GM13977 (cell line): ENCODE measurements at regions not wholly inside any gene's neighbourhood (a gene's known extent, or its start where the extent isn't known, plus 50 kb on each side); places are given as distances from the start of the nearest gene placed in this dataset.
"Not testable (repeated sequence)": the region's sequence is repeated elsewhere in the genome, so short reads cannot be mapped to it uniquely, and the experiment has no call there.

Source experiments
- DNase-seq: peaks from one replicate; pipeline ENCODE4 v3.0.0; 2012; ENCODE audit warnings: low spot score
- CTCF ChIP-seq: IDR thresholded peaks from 2 replicates; pipeline ENCODE4 v1.5.1; 2012; ENCODE audit warnings: mild to moderate bottlenecking, control low read depth; ENCODE audit not compliant: insufficient read depth; ENCODE audit errors: extremely low read depth, missing control alignments
- in situ Hi-C: fragments of 300-500 bp; cut with MboI; formaldehyde crosslinking; loops from one replicate; pipeline ENCODE4 v1.12.0; 2022; ENCODE audit warnings: low sequenced_read_pairs, low pct_unique_long_range_greater_than_20kb, mixed read lengths, inconsistent platforms; ENCODE audit not compliant: unreplicated experiment

GRCh38 chr4:57303012-57303751 lies 193.0 kb upstream of the IGFBP7 start:
- TF ChIP-seq CTCF, result no peak
- DNase-seq, result no peak
- in situ Hi-C loops, result no loop called here

GRCh38 chr4:57300300-57300699 lies 190.1 kb upstream of the IGFBP7 start:
- DNase-seq, in situ Hi-C loops: not testable (repeated sequence)

- DNase-seq, result no peak
- no peak for TF ChIP-seq CTCF
- in situ Hi-C loops, result no loop called here
Observed at GRCh38 chr4:57291911-57292310, 181.7 kb upstream of the IGFBP7 start.

GRCh38 chr4:57287687-57288604 lies 177.8 kb upstream of the IGFBP7 start:
- in situ Hi-C loops, result no loop called here

GRCh38 chr4:57282933-57283310 lies 172.7 kb upstream of the IGFBP7 start:
- in situ Hi-C loops, result no loop called here
- no peak for TF ChIP-seq CTCF

More at GRCh38 chr4:57287687-57288604, 177.8 kb upstream of the IGFBP7 start:
- DNase-seq, result no peak
- TF ChIP-seq CTCF, result no peak

GRCh38 chr4:57280481-57280880 lies 170.3 kb upstream of the IGFBP7 start:
- in situ Hi-C loops, result no loop called here

More at GRCh38 chr4:57282933-57283310, 172.7 kb upstream of the IGFBP7 start:
- DNase-seq, result no peak

More at GRCh38 chr4:57280481-57280880, 170.3 kb upstream of the IGFBP7 start:
- DNase-seq, result no peak
- no peak for TF ChIP-seq CTCF
